ENCODE measurements at regions not wholly inside any gene's neighbourhood (a gene's known extent, or its start where the extent isn't known, plus 50 kb on each side); places are given as distances from the start of the nearest gene placed in this dataset.

DNA sequence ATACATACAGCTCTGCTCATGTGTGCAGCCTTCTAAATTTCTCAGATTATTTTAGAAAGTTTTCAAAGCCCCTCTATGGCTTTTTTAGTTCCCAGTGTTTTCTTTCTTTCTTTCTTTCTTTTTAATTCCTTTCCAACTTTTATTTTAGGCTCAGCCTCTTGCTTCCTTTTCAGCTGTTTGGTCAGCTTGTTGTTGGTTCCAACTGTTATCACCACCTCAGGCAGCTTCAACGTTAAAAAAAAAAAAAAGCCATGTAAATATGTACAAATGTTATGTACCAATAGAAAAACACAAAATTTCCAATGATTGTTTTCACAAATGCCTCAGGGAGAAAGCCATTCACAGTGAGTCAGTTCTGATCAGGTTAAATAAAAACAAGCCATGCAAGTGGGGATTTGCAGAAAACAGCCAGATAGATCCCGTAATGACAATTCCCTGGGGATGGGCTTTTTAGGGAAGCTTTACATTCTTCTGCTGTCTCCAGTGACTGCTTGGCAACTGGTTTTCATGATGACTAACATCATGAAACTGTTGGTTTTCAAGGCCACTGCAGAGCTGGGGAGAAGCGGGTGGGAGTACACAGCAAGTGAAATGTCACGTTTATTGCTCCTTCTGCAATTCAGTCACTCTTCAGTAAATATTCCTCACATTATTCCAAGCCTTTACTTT is 908.4 kb downstream of the EPHA3 start:
- no peak for TF ChIP-seq TAF1 (IDR thresholded peaks at IDR 0.05; ENCODE audit: borderline replicate concordance, low read depth, low read length)
- TF ChIP-seq POLR2A (IDR thresholded peaks at IDR 0.05; ENCODE audit: low read depth, low read length), result no peak
- no peak for TF ChIP-seq POLR2AphosphoS5 (IDR thresholded peaks at IDR 0.05; ENCODE audit: low read depth, low read length)

Measured in GM12892 (cell line).